Fibroblast of lung (primary cell): ENCODE measurements at regions not wholly inside any gene's neighbourhood (a gene's known extent, or its start where the extent isn't known, plus 50 kb on each side); places are given as distances from the start of the nearest gene placed in this dataset.
A peak's percentile ranks its signal among the peaks of the same experiment; 100 is the strongest.

Experiments used
- DNase-seq, 2 donors: peaks; one replicate each; pipeline versions ENCODE4 v3.0.0 to v3.0.0-alpha.2; 2010; ENCODE audit warnings: low read depth in 2 of 2
- H2AFZ ChIP-seq: 2 replicates; pipeline ENCODE4 v1.5.1; 2012; ENCODE audit warnings: low read length, control low read depth, inconsistent platforms
- H3K27ac ChIP-seq: 2 replicates; pipeline ENCODE4 v1.5.1; 2011; ENCODE audit warnings: low read length, control low read depth; ENCODE audit not compliant: insufficient read depth
- H3K27me3 ChIP-seq: 2 replicates; pipeline ENCODE4 v1.5.1; 2011; ENCODE audit warnings: mild to moderate bottlenecking, low read length; ENCODE audit not compliant: control insufficient read depth, insufficient read depth
- H3K36me3 ChIP-seq: 2 replicates; pipeline ENCODE4 v1.5.1; 2011; ENCODE audit warnings: low read length; ENCODE audit not compliant: control insufficient read depth, insufficient read depth
- H3K4me1 ChIP-seq: 2 replicates; pipeline ENCODE4 v1.5.1; 2011; ENCODE audit warnings: low read length; ENCODE audit not compliant: control insufficient read depth, insufficient read depth; ENCODE audit errors: extremely low read depth
- H3K4me2 ChIP-seq: 2 replicates; pipeline ENCODE4 v1.5.1; 2011; ENCODE audit warnings: low read length, control low read depth; ENCODE audit not compliant: insufficient read depth; ENCODE audit errors: extremely low read depth
- H3K4me3 ChIP-seq, 4 experiments: fragments of 200-600 bp in 1 of 4; sonication (generic) in 1 of 4; replicated peaks in 1 of 4; 2 replicates each; pipeline ENCODE4 v1.5.1; 2011 to 2016; ENCODE audit warnings: low read length in 4 of 4, low read depth in 3 of 4, mild to moderate bottlenecking in 3 of 4, control low read depth in 2 of 4, inconsistent platforms in 1 of 4, mixed read lengths in 1 of 4; ENCODE audit not compliant: insufficient read depth in 1 of 4; ENCODE audit errors: control extremely low read depth in 1 of 4
- H3K79me2 ChIP-seq: 2 replicates; pipeline ENCODE4 v1.5.1; 2012; ENCODE audit warnings: mild to moderate bottlenecking, low read length, inconsistent platforms; ENCODE audit not compliant: control insufficient read depth, insufficient read depth
- H3K9ac ChIP-seq: 2 replicates; pipeline ENCODE4 v1.5.1; 2011; ENCODE audit warnings: mild to moderate bottlenecking, low read length, control low read depth; ENCODE audit not compliant: insufficient read depth
- H3K9me3 ChIP-seq: 2 replicates; pipeline ENCODE4 v1.5.1; 2012; ENCODE audit warnings: low read depth, low read length; ENCODE audit not compliant: control insufficient read depth, insufficient read depth
- H4K20me1 ChIP-seq: 2 replicates; pipeline ENCODE4 v1.5.1; 2011; ENCODE audit warnings: low read length; ENCODE audit not compliant: control insufficient read depth, insufficient read depth; ENCODE audit errors: extremely low read depth
- CTCF ChIP-seq, 2 donors: IDR thresholded peaks in 1 of 2; conservative IDR thresholded peaks in 1 of 2; 1 replicate in 1 of 2; 2 replicates in 1 of 2; pipeline ENCODE4 v1.5.1; 2011 to 2012; ENCODE audit warnings: low read length in 2 of 2, control low read depth in 1 of 2, inconsistent platforms in 1 of 2, low read depth in 1 of 2, mild to moderate bottlenecking in 1 of 2
- EZH2 ChIP-seq: IDR thresholded peaks from 2 replicates; pipeline ENCODE4 v1.5.1; 2012; ENCODE audit warnings: low read length, control low read depth, mild to moderate bottlenecking; ENCODE audit errors: missing control alignments

GRCh38 chr22:27438271-27438980 lies 363.1 kb downstream of the MN1 start:
- no peak overlapping the region for H3K27ac ChIP-seq
- no peaks in the 10 kb centered on the region for H4K20me1 ChIP-seq
- H3K27me3 ChIP-seq = peaks cover 8% of the 10 kb centered on the region
- H2AFZ ChIP-seq = no peak overlapping the region
- H3K4me1 ChIP-seq = peaks cover 2% of the 10 kb centered on the region
- H3K9me3 ChIP-seq = no peaks in the 10 kb centered on the region
- TF ChIP-seq EZH2 (no peak), CTCF (conservative IDR thresholded peaks at IDR 0.05 in 1 of 2, IDR thresholded peaks at IDR 0.05 in 1 of 2; ENCODE audit: low read depth in 1 of 2, low read length in 2 of 2) (no peak)
- no peaks in the 10 kb centered on the region for H3K36me3 ChIP-seq
- H3K4me2 ChIP-seq = peak overlapping the region; percentile 32
- DNase-seq = peak; percentile 36 to 48
- no peak overlapping the region for H3K9ac ChIP-seq
- H3K79me2 ChIP-seq = no peaks in the 10 kb centered on the region
- H3K4me3 ChIP-seq = no peak overlapping the region

DNA sequence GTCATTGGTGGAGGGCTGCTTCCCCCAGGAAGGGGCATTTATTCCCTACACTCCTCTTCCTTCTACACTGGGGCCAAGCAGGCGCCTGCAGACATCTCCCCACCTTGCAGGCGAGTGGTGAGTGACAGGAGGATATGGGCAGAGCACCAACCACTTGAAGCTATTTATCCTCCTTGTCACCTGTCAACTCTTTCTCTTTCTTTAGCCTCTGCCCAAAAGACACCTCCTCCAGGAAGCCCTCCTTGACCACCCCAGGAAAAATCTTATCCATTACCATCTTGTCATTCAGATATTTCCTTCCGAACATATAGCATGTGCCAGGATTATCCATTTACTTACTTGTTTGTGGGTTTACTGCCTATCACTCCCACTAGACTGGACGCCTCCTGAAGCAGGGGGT lies 362.4 kb downstream of the MN1 start:
- H3K4me2 ChIP-seq = no peak overlapping the region
- no peak overlapping the region for H2AFZ ChIP-seq
- no peaks in the 10 kb centered on the region for H3K79me2 ChIP-seq
- H4K20me1 ChIP-seq = no peaks in the 10 kb centered on the region
- H3K36me3 ChIP-seq = no peaks in the 10 kb centered on the region
- H3K4me3 ChIP-seq = no peak overlapping the region
- DNase-seq = no peak
- H3K4me1 ChIP-seq = peaks cover 2% of the 10 kb centered on the region
- H3K27ac ChIP-seq = no peak overlapping the region
- peaks cover 8% of the 10 kb centered on the region for H3K27me3 ChIP-seq
- no peak for TF ChIP-seq EZH2
- H3K9ac ChIP-seq = no peak overlapping the region
- no peaks in the 10 kb centered on the region for H3K9me3 ChIP-seq

- H3K79me2 ChIP-seq = no peaks in the 10 kb centered on the region
- no peak overlapping the region for H3K4me2 ChIP-seq
- H2AFZ ChIP-seq = no peak overlapping the region
- H4K20me1 ChIP-seq = no peaks in the 10 kb centered on the region
- H3K9me3 ChIP-seq = no peaks in the 10 kb centered on the region
- H3K27ac ChIP-seq = no peak overlapping the region
- no peaks in the 10 kb centered on the region for H3K36me3 ChIP-seq
- peaks cover 2% of the 10 kb centered on the region for H3K4me1 ChIP-seq
- TF ChIP-seq CTCF (conservative IDR thresholded peaks at IDR 0.05 in 1 of 2, IDR thresholded peaks at IDR 0.05 in 1 of 2; ENCODE audit: low read depth in 1 of 2, low read length in 2 of 2) = no peak
- no peak for TF ChIP-seq EZH2
- no peak overlapping the region for H3K4me3 ChIP-seq
- no peak overlapping the region for H3K9ac ChIP-seq
- no peak for DNase-seq
- H3K27me3 ChIP-seq = peaks cover 8% of the 10 kb centered on the region
These were observed 361.2 kb downstream of the MN1 start for GRCh38 chr22:27440304-27440865.
